GM19328 (cell line): ENCODE measurements at regions not wholly inside any gene's neighbourhood (a gene's known extent, or its start where the extent isn't known, plus 50 kb on each side); places are given as distances from the start of the nearest gene placed in this dataset.
"Not testable (repeated sequence)": the region's sequence is repeated elsewhere in the genome, so short reads cannot be mapped to it uniquely, and the experiment has no call there.

Experiments used
- ATAC-seq: cut with Tn5 transposase; IDR thresholded peaks from one replicate; pipeline ENCODE4 v1.9.1; 2021; ENCODE audit warnings: mild to moderate bottlenecking, moderate library complexity; ENCODE audit not compliant: unreplicated experiment

GRCh38 chr10:33913194-33913593 lies 578.7 kb upstream of the NRP1 start:
- no peak for ATAC-seq

GRCh38 chr10:33909476-33909875 lies 575.0 kb upstream of the NRP1 start:
- ATAC-seq: not testable (repeated sequence)

GRCh38 chr10:33901166-33901565 lies 566.7 kb upstream of the NRP1 start:
- ATAC-seq: no peak

GRCh38 chr10:33900596-33900995 lies 566.1 kb upstream of the NRP1 start:
- ATAC-seq: no peak

GRCh38 chr10:33899578-33900531 lies 565.4 kb upstream of the NRP1 start:
- ATAC-seq: no peak

GRCh38 chr10:33897291-33897752 lies 562.9 kb upstream of the NRP1 start:
- ATAC-seq: no peak

- no peak for ATAC-seq
Observed at GRCh38 chr10:33893506-33893905, 559.0 kb upstream of the NRP1 start.

- no peak for ATAC-seq
Observed at GRCh38 chr10:33889371-33889770, 554.9 kb upstream of the NRP1 start.

GRCh38 chr10:33887188-33887587 lies 552.7 kb upstream of the NRP1 start:
- ATAC-seq: no peak

GRCh38 chr10:33886299-33886698 lies 551.8 kb upstream of the NRP1 start:
- ATAC-seq: no peak

- no peak for ATAC-seq
Observed at GRCh38 chr10:33884604-33885003, 550.1 kb upstream of the NRP1 start.

- no peak for ATAC-seq
Observed at GRCh38 chr10:33883881-33884280, 549.4 kb upstream of the NRP1 start.

GRCh38 chr10:33882996-33883395 lies 548.5 kb upstream of the NRP1 start:
- no peak for ATAC-seq

- no peak for ATAC-seq
Observed at GRCh38 chr10:33880291-33880690, 545.8 kb upstream of the NRP1 start.

GRCh38 chr10:33878238-33878786 lies 543.8 kb upstream of the NRP1 start:
- ATAC-seq: no peak

GRCh38 chr10:33876584-33877400 lies 542.3 kb upstream of the NRP1 start:
- ATAC-seq: no peak

GRCh38 chr10:33875924-33876583 lies 541.6 kb upstream of the NRP1 start:
- ATAC-seq: no peak

- no peak for ATAC-seq
Observed at GRCh38 chr10:33871061-33871956, 536.8 kb upstream of the NRP1 start.

- ATAC-seq: no peak
Observed at GRCh38 chr10:33869481-33869880, 535.0 kb upstream of the NRP1 start.

- no peak for ATAC-seq
Observed at GRCh38 chr10:33869028-33869427, 534.6 kb upstream of the NRP1 start.
